ENCODE measurements at regions not wholly inside any gene's neighbourhood (a gene's known extent, or its start where the extent isn't known, plus 50 kb on each side); places are given as distances from the start of the nearest gene placed in this dataset.

- TF ChIP-seq POLR2A (IDR thresholded peaks at IDR 0.05) (no peak), POLR2AphosphoS5 (IDR thresholded peaks at IDR 0.05) (no peak)
Measured at GRCh38 chr1:29743264-29743663, 506.9 kb downstream of the PTPRU start.
